GM20000 (cell line): ENCODE measurements at regions not wholly inside any gene's neighbourhood (a gene's known extent, or its start where the extent isn't known, plus 50 kb on each side); places are given as distances from the start of the nearest gene placed in this dataset.

ENCODE experiments used
- DNase-seq: peaks from one replicate; pipeline ENCODE4 v3.0.0; 2012; ENCODE audit warnings: low spot score
- TF ChIP-seq, protein P1 (sequence below): IDR thresholded peaks from 2 replicates; pipeline ENCODE4 v1.5.1; 2012; ENCODE audit warnings: mild to moderate bottlenecking, control low read depth; ENCODE audit errors: extremely low read depth, missing control alignments

DNA sequence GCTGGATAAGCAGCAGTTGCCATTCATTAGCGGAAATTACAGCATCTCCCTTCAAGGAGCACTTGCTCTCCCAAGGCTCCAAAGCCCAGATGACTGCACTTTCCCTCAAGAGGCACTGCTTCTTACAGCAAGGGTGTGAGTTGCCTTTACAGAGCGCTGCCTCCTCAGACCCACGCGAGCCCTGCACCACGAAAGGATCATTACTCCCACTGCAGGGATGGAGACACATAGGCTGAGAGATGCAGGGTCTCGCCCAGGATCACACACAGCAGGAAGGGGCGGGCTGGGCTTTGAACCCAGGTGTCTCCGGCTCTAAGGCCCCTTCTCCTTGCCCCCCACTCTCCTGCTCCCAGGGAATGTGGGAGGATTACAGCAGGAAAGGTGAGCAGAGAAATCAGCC is 405.5 kb downstream of the MATN1 start:
- DNase-seq = no peak
- TF ChIP-seq, protein P1, sequence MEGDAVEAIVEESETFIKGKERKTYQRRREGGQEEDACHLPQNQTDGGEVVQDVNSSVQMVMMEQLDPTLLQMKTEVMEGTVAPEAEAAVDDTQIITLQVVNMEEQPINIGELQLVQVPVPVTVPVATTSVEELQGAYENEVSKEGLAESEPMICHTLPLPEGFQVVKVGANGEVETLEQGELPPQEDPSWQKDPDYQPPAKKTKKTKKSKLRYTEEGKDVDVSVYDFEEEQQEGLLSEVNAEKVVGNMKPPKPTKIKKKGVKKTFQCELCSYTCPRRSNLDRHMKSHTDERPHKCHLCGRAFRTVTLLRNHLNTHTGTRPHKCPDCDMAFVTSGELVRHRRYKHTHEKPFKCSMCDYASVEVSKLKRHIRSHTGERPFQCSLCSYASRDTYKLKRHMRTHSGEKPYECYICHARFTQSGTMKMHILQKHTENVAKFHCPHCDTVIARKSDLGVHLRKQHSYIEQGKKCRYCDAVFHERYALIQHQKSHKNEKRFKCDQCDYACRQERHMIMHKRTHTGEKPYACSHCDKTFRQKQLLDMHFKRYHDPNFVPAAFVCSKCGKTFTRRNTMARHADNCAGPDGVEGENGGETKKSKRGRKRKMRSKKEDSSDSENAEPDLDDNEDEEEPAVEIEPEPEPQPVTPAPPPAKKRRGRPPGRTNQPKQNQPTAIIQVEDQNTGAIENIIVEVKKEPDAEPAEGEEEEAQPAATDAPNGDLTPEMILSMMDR = no peak

- DNase-seq = no peak
- TF ChIP-seq, protein P1 = no peak
Observed at GRCh38 chr1:30316056-30316455, 407.3 kb downstream of the MATN1 start.

DNA sequence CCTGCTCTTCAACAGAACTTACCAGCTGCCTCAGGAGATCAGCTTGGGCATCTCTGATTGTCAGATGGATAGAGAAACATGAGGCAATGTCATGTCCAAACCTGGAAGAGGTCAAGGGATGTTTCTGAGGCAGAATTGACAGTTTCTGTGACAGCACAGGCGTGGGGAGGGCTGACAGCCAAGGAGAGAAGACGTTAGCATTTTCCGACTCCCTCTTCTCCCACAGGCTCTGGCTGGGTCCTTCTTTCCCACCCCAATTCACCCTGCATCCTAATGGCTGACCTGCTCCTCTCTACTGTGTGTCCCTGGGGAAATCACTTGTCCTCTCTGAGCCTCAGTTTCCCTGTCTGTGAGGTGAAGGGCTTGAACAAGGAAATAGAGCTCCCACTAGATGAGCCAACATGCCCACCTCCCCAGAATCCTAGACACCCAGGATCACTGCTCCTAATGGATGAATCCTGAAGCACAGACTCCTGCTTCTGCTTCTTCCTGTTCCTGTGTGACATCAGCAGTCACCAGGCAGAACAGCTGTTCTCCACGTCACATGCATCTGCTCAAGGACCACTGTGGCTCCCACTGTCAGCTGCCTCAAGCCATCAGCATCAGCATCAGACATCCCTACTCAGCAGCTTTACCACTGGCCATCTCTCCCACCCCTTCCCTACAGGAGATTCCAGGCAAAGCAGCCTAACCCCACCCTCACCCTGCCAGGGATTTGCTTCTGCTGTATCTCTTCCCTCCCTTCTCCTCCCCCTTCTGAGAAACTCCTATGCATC is 408.0 kb downstream of the MATN1 start:
- no peak for DNase-seq
- TF ChIP-seq, protein P1 = no peak

- TF ChIP-seq, protein P1 = no peak
- DNase-seq = no peak
Observed at GRCh38 chr1:30314591-30314990, 408.8 kb downstream of the MATN1 start.

DNA sequence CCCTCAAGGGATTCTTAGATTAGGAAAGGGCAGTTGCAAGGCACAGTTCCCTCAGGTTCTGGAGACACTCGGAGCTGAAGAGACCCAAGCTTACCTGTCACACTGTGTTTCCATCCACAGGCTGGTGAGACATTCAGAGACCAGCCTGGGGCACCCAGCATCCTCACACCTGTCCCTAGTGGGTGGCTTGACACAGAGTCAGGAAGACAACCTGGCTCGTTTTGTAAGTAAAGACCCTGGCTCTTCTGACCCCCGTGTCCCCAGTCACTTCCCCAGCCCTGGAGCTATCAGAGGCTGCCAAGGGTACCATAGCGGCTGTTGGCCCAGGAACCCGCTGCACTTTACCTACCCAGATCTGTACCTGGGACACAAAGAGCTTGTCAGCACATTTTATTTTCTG is 409.8 kb downstream of the MATN1 start:
- TF ChIP-seq, protein P1 = no peak
- DNase-seq = no peak

DNA sequence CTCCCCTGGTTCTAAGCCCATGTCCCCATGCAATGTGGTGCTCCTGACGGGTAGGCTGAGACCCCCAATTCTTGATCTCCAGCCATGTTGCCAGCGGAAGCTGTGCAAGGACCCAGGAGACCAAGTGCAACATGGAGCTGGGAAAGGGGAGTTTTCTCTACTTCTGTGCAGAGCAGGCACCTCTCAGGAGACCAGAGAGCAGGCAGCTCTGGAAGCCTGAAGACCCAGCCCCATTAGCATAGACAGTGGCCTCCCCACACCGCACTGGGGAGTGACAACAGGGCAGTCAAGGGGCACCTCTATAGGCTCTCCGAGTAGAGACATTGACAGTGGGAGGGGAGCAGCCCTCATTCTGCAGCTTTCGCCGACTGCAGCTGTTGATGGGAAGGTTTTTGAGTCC is 410.2 kb downstream of the MATN1 start:
- no peak for DNase-seq
- TF ChIP-seq, protein P1 = no peak

- TF ChIP-seq, protein P1 = no peak
- no peak for DNase-seq
Observed at GRCh38 chr1:30312226-30312625, 411.2 kb downstream of the MATN1 start.
